K562 (cell line): ENCODE measurements at regions not wholly inside any gene's neighbourhood (a gene's known extent, or its start where the extent isn't known, plus 50 kb on each side); places are given as distances from the start of the nearest gene placed in this dataset.

Experiments used
- ATAC-seq: fragments of 200-7000 bp; cut with Tn5 transposase; 3 replicates; pipeline ENCODE4 v1.9.1; 2020; ENCODE audit warnings: moderate library complexity
- BruUV-seq: library from RNA; stranded (reverse); fragments of 400-500 nt; replicated peaks from 2 replicates; lab custom pipeline; 2021; lab: Mats Ljungman, UMichigan
- CTCF ChIA-PET: fragments of 300-600 bp; formaldehyde crosslinking; extraction: SDS; loops from one replicate; lab custom pipeline; 2021; ENCODE audit warnings: low intra/inter-chr PET ratio; lab: Yijun Ruan, JAX
- POLR2A ChIA-PET: fragments of 300-600, 350-650 bp; sonication (Branson Sonifier 250); formaldehyde crosslinking; extraction: SDS; loops from one replicate; lab custom pipeline; 2021; ENCODE audit warnings: antibody characterized with exemption, inconsistent platforms; lab: Yijun Ruan, JAX
- DNase-seq, 4 experiments: peaks; one replicate each; pipeline versions ENCODE4 v3.0.0 to v3.0.0-alpha.2; 2011 to 2018; ENCODE audit warnings: low spot score in 3 of 4, mixed read lengths in 3 of 4; ENCODE audit errors: extremely low read depth in 1 of 4
- FAIRE-seq: peaks from 2 replicates; lab custom pipeline; 2011; peaks lifted over from hg19 to GRCh38; lab: Jason Lieb, UNC
- H2AFZ ChIP-seq: 2 replicates; pipeline ENCODE4 v1.6.0; 2011; ENCODE audit warnings: low read depth, low read length, control low read depth, inconsistent platforms
- H3K27ac ChIP-seq: fragments of 200-600 bp; 3 replicates; pipeline ENCODE4 v1.8.0; 2011; ENCODE audit warnings: low read depth, mild to moderate bottlenecking, control low read depth, inconsistent platforms, low read length, moderate library complexity, mixed read lengths; ENCODE audit errors: extremely low read depth
- H3K27me3 ChIP-seq, 2 experiments: fragments of 300-600 bp in 1 of 2; 2 replicates in 1 of 2; 3 replicates in 1 of 2; pipeline versions ENCODE4 v1.6.0 to v1.8.0; 2011; ENCODE audit warnings: inconsistent platforms in 2 of 2, low read length in 2 of 2, mild to moderate bottlenecking in 1 of 2, mixed read lengths in 1 of 2, moderate library complexity in 1 of 2; ENCODE audit not compliant: control insufficient read depth in 2 of 2, insufficient read depth in 2 of 2
- H3K36me3 ChIP-seq: fragments of 300-600 bp; 3 replicates; pipeline ENCODE4 v1.8.0; 2011; ENCODE audit warnings: mild to moderate bottlenecking, low read length, inconsistent platforms; ENCODE audit not compliant: control insufficient read depth, insufficient read depth
- H3K4me1 ChIP-seq, 2 experiments: fragments of 200-600 bp in 1 of 2; replicated peaks in 1 of 2; 2 replicates in 1 of 2; 3 replicates in 1 of 2; pipeline versions ENCODE4 v1.5.1 to v1.8.0; 2011; ENCODE audit warnings: inconsistent platforms in 2 of 2, low read length in 2 of 2, mild to moderate bottlenecking in 1 of 2, mixed read lengths in 1 of 2, moderate library complexity in 1 of 2; ENCODE audit not compliant: control insufficient read depth in 2 of 2, insufficient read depth in 2 of 2
- H3K4me2 ChIP-seq: 2 replicates; pipeline ENCODE4 v1.6.1; 2011; ENCODE audit warnings: low read length, control low read depth, inconsistent platforms, mixed read lengths; ENCODE audit not compliant: insufficient read depth
- H3K4me3 ChIP-seq: fragments of 200-600 bp; sonication (generic), shearing (Covaris generic); 2 replicates; pipeline ENCODE4 v1.5.1; 2016; ENCODE audit warnings: control low read depth, inconsistent platforms
- H3K79me2 ChIP-seq: fragments of 200-600 bp; 3 replicates; pipeline ENCODE4 v1.8.0; 2011; ENCODE audit warnings: low read length, inconsistent platforms; ENCODE audit not compliant: control insufficient read depth, insufficient read depth
- H3K9ac ChIP-seq, 2 experiments: 2 replicates each; pipeline versions ENCODE4 v1.6.0 to v1.6.1; 2011; ENCODE audit warnings: low read depth in 2 of 2, low read length in 2 of 2, control low read depth in 1 of 2, inconsistent platforms in 1 of 2, mild to moderate bottlenecking in 1 of 2, mixed read lengths in 1 of 2; ENCODE audit not compliant: insufficient read depth in 1 of 2
- H3K9me1 ChIP-seq: one replicate; pipeline ENCODE4 v1.6.0; 2011; ENCODE audit warnings: inconsistent platforms, mild to moderate bottlenecking, low read length, moderate library complexity; ENCODE audit not compliant: control insufficient read depth, insufficient read depth
- H3K9me3 ChIP-seq: replicated peaks from 2 replicates; pipeline ENCODE4 v1.5.1; 2011; ENCODE audit warnings: low read depth, low read length, inconsistent platforms; ENCODE audit not compliant: control insufficient read depth, insufficient read depth
- H4K20me1 ChIP-seq: replicated peaks from 2 replicates; pipeline ENCODE4 v1.6.1; 2011; ENCODE audit warnings: low read length, inconsistent platforms, mixed read lengths; ENCODE audit not compliant: control insufficient read depth, insufficient read depth
- KAT2B ChIP-seq: IDR thresholded peaks from one replicate; pipeline ENCODE4 v1.6.1; 2012; ENCODE audit warnings: low read depth, mild to moderate bottlenecking, control low read depth, inconsistent platforms, low read length, moderate library complexity
- KAT8 ChIP-seq: fragments of 450-650 bp; IDR thresholded peaks from 2 replicates; pipeline ENCODE4 v1.6.1; 2016; ENCODE audit warnings: low read depth, mild to moderate bottlenecking
- LEF1 ChIP-seq: fragments of 450-650 bp; IDR thresholded peaks from 2 replicates; pipeline ENCODE4 v1.6.1; 2016; ENCODE audit warnings: mild to moderate bottlenecking
- NEUROD1 ChIP-seq: fragments of 150-350 bp; IDR thresholded peaks from 2 replicates; pipeline ENCODE4 v1.6.1; 2014; ENCODE audit warnings: borderline replicate concordance, low read length, low read depth; ENCODE audit not compliant: partially characterized antibody
- RBBP5 ChIP-seq: fragments of 200-600 bp; sonication (generic); IDR thresholded peaks from 2 replicates; pipeline ENCODE4 v1.6.1; 2012; ENCODE audit warnings: borderline replicate concordance, mild to moderate bottlenecking, low read length, control low read depth, inconsistent platforms; ENCODE audit not compliant: insufficient read depth, poor library complexity, severe bottlenecking
- SIRT6 ChIP-seq: IDR thresholded peaks from one replicate; pipeline ENCODE4 v1.6.1; 2012; ENCODE audit warnings: low read depth, mild to moderate bottlenecking, control low read depth, inconsistent platforms, low read length, moderate library complexity
- SMC3 ChIP-seq: conservative IDR thresholded peaks from 2 replicates; pipeline ENCODE4 v1.6.1; 2011; ENCODE audit warnings: low read depth, low read length, improper control_type of control experiment; ENCODE audit not compliant: insufficient read depth
- TAF15 ChIP-seq: fragments of 200-400 bp; formaldehyde crosslinking; IDR thresholded peaks from 2 replicates; pipeline ENCODE4 v1.6.1; 2017; ENCODE audit warnings: mild to moderate bottlenecking, low read depth, low read length, moderate library complexity
- ZKSCAN1 ChIP-seq: fragments of 150-350 bp; IDR thresholded peaks from 2 replicates; pipeline ENCODE4 v1.6.1; 2016; ENCODE audit warnings: low read depth, low read length
- ZNF707 ChIP-seq: fragments of 250-450 bp; sonication (Bioruptor Pico); conservative IDR thresholded peaks from 2 replicates; pipeline ENCODE4 v1.8.0; 2022; ENCODE audit warnings: inconsistent platforms, mild to moderate bottlenecking, moderate library complexity
- WGBS: fragments of 100-300 bp; shearing (Covaris generic); methylation state at CpG from one replicate; pipeline ENCODE4 v1.1.6; 2016; ENCODE audit warnings: low coverage, mixed read lengths; ENCODE audit not compliant: insufficient coverage; ENCODE audit errors: missing lambda C conversion rate; 5-methylcytosine and 5-hydroxymethylcytosine counted together
- in situ Hi-C: fragments of 300-500 bp; cut with MboI; formaldehyde crosslinking; loops from 4 replicates; pipeline ENCODE4 v1.15.0; 2018; ENCODE audit warnings: inconsistent platforms, mixed read lengths
- intact Hi-C: fragments of 100-400 bp; cut with micrococcal nuclease; formaldehyde crosslinking; loops from 2 replicates; pipeline ENCODE4 v1.14.2; 2022
- TF ChIP-seq, protein P1 (sequence below), 3 experiments: IDR thresholded peaks in 2 of 3; conservative IDR thresholded peaks in 1 of 3; 2 replicates each; pipeline ENCODE4 v1.5.1; 2011 to 2012; ENCODE audit warnings: low read length in 3 of 3, mild to moderate bottlenecking in 3 of 3, control low read depth in 2 of 3, improper control_type of control experiment in 1 of 3, inconsistent platforms in 1 of 3, low read depth in 1 of 3, mixed read lengths in 1 of 3, moderate library complexity in 1 of 3; ENCODE audit not compliant: insufficient read depth in 2 of 3
- TF ChIP-seq, protein P2 (sequence below), 2 experiments: fragments of 450-650 bp; IDR thresholded peaks; 2 replicates each; pipeline ENCODE4 v1.6.1; 2016
- TF ChIP-seq, protein P3 (sequence below), 2 experiments: fragments of 450-650 bp in 1 of 2; IDR thresholded peaks; 2 replicates each; pipeline ENCODE4 v1.6.1; 2011 to 2017; ENCODE audit warnings: low read depth in 2 of 2, antibody characterized with exemption in 1 of 2, borderline replicate concordance in 1 of 2, low read length in 1 of 2, mild to moderate bottlenecking in 1 of 2, mixed read lengths in 1 of 2; ENCODE audit not compliant: control insufficient read depth in 1 of 2

DNA sequence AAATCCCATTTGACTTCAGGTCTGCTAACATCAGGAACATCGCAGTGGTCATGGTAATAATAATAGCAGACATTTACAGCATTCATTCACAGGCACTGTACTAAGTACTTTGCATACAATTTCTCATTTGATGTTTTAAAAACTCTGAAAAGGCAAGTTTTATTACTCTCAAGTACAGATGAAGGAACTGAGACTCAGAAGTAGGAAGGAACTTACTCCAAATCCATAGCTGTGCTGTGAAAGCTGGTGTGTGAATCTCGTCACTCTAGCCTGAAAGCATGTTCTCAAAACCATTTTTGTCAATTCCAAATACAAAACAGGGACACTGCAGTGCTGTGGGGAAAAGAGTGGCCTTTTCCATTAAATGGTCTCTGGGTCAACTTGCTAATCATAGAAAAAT, 179.9 kb downstream of the FAM43A start:
- Histone ChIP-seq H3K9me1 (no peaks in the 10 kb centered on the region), H2AFZ (no peak overlapping the region), H3K27me3 (peaks cover 41 to 62% of the 10 kb centered on the region in 2 experiments), H3K4me2 (no peak overlapping the region), H3K4me1 (no peaks in the 10 kb centered on the region), H3K79me2 (no peaks in the 10 kb centered on the region), H3K36me3 (no peaks in the 10 kb centered on the region), H3K9me3 (no peaks in the 10 kb centered on the region), H3K4me3 (no peak overlapping the region), H4K20me1 (no peaks in the 10 kb centered on the region), H3K9ac (no peak overlapping the region), H3K27ac (no peak overlapping the region)
- in situ Hi-C loops (no loop called here), intact Hi-C loops (no loop called here)
- FAIRE-seq, result no peak
- WGBS, result 0% methylated on average over 2 of the region's 2 CpGs
- no peak for ATAC-seq
- ChIA-PET CTCF (no interaction called here), POLR2A (interaction anchor here (1.0 to 1.5 kb wide), 3 partner anchors 9 to 13 kb away, joined by 3 to 4 read pairs (median 4); no protein-coding TSS in a partner anchor)
- no peak for DNase-seq
- BruUV-seq, result no TSS peak
- no peak for TF ChIP-seq SIRT6
- TF ChIP-seq RBBP5, result no peak
- TF ChIP-seq, protein P1, sequence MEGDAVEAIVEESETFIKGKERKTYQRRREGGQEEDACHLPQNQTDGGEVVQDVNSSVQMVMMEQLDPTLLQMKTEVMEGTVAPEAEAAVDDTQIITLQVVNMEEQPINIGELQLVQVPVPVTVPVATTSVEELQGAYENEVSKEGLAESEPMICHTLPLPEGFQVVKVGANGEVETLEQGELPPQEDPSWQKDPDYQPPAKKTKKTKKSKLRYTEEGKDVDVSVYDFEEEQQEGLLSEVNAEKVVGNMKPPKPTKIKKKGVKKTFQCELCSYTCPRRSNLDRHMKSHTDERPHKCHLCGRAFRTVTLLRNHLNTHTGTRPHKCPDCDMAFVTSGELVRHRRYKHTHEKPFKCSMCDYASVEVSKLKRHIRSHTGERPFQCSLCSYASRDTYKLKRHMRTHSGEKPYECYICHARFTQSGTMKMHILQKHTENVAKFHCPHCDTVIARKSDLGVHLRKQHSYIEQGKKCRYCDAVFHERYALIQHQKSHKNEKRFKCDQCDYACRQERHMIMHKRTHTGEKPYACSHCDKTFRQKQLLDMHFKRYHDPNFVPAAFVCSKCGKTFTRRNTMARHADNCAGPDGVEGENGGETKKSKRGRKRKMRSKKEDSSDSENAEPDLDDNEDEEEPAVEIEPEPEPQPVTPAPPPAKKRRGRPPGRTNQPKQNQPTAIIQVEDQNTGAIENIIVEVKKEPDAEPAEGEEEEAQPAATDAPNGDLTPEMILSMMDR (IDR thresholded peaks at IDR 0.05 in 2 of 3, conservative IDR thresholded peaks at IDR 0.05 in 1 of 3; ENCODE audit: insufficient read depth in 2 of 3, low read depth in 1 of 3, low read length in 3 of 3), result no peak
- TF ChIP-seq SMC3, result no peak
- no peak for TF ChIP-seq KAT8
- TF ChIP-seq TAF15, result no peak
- TF ChIP-seq LEF1, result no peak
- TF ChIP-seq ZNF707 (CRISPR knock-in tag), result no peak
- no peak for TF ChIP-seq ZKSCAN1
- TF ChIP-seq, protein P2, sequence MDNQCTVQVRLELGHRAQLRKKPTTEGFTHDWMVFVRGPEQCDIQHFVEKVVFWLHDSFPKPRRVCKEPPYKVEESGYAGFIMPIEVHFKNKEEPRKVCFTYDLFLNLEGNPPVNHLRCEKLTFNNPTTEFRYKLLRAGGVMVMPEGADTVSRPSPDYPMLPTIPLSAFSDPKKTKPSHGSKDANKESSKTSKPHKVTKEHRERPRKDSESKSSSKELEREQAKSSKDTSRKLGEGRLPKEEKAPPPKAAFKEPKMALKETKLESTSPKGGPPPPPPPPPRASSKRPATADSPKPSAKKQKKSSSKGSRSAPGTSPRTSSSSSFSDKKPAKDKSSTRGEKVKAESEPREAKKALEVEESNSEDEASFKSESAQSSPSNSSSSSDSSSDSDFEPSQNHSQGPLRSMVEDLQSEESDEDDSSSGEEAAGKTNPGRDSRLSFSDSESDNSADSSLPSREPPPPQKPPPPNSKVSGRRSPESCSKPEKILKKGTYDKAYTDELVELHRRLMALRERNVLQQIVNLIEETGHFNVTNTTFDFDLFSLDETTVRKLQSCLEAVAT (IDR thresholded peaks at IDR 0.05), result no peak
- no peak for TF ChIP-seq KAT2B
- TF ChIP-seq, protein P3, sequence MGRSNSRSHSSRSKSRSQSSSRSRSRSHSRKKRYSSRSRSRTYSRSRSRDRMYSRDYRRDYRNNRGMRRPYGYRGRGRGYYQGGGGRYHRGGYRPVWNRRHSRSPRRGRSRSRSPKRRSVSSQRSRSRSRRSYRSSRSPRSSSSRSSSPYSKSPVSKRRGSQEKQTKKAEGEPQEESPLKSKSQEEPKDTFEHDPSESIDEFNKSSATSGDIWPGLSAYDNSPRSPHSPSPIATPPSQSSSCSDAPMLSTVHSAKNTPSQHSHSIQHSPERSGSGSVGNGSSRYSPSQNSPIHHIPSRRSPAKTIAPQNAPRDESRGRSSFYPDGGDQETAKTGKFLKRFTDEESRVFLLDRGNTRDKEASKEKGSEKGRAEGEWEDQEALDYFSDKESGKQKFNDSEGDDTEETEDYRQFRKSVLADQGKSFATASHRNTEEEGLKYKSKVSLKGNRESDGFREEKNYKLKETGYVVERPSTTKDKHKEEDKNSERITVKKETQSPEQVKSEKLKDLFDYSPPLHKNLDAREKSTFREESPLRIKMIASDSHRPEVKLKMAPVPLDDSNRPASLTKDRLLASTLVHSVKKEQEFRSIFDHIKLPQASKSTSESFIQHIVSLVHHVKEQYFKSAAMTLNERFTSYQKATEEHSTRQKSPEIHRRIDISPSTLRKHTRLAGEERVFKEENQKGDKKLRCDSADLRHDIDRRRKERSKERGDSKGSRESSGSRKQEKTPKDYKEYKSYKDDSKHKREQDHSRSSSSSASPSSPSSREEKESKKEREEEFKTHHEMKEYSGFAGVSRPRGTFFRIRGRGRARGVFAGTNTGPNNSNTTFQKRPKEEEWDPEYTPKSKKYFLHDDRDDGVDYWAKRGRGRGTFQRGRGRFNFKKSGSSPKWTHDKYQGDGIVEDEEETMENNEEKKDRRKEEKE (IDR thresholded peaks at IDR 0.05; ENCODE audit: borderline replicate concordance in 1 of 2, control insufficient read depth in 1 of 2, low read depth in 2 of 2, low read length in 1 of 2), result no peak
- TF ChIP-seq NEUROD1, result no peak
